ENCODE measurements at regions not wholly inside any gene's neighbourhood (a gene's known extent, or its start where the extent isn't known, plus 50 kb on each side); places are given as distances from the start of the nearest gene placed in this dataset.

DNA sequence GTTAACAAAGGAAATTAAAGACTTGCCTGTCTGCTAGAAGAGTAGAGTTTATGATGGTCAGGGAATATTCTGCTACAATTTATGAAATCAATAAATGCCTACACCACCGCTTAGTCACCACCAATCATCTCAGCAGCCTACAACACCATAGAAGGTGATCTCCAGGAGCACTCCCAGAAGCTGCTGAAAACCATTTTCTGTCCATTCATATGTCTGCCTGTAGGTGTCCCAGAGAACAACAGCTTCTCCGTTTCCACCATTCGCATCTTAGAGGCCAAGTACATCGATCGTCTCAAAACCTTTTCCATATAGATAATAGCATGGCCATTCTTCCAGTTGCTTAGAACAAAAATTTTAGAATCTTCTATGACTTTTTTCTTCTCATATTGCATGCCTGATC, 303.4 kb downstream of the KCNC2 start (continued):
- TF ChIP-seq ZNF30 (CRISPR knock-in tag; IDR thresholded peaks at IDR 0.05) (no peak), DPF2 (CRISPR knock-in tag; IDR thresholded peaks at IDR 0.05; ENCODE audit: borderline replicate concordance, low read depth) (no peak), KDM6A (CRISPR knock-in tag; IDR thresholded peaks at IDR 0.05; ENCODE audit: low read depth) (no peak), CCDC6 (CRISPR knock-in tag; IDR thresholded peaks at IDR 0.05) (no peak), ZNF251 (CRISPR knock-in tag; IDR thresholded peaks at IDR 0.05) (no peak)

DNA sequence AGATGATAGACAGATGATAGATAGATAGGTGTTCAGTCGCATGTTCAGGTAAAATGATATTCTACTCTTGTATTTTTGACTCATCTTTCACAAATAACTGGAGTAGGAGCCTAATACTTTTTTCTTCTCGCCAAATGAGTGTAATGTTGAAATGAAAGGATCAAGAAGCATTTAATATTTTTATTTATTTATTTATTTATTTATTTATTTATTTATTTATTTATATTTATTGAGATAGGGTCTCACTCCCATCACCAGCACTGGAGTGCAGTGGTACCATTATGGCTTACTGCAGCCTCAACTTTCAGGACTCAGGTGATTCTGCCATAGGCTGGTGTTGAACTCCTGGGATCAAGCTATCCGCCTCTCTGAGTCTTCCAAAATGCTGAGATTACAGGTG, 298.8 kb downstream of the KCNC2 start:
- no peak overlapping the region for H2AFZ ChIP-seq (ENCODE audit: low read length)
- no peaks in the 10 kb centered on the region for H3K4me1 ChIP-seq (ENCODE audit: insufficient read depth, low read length)
- ChIA-PET POLR2A (no interaction called here), CTCF (ENCODE audit: low intra/inter-chr PET ratio, low total read pairs) (no interaction called here)
- TF ChIP-seq ZBTB3 (CRISPR knock-in tag; IDR thresholded peaks at IDR 0.05; ENCODE audit: borderline replicate concordance, low read depth) (no peak), ZNF430 (CRISPR knock-in tag; IDR thresholded peaks at IDR 0.05) (no peak), PCBP2 (optimal IDR thresholded peaks at IDR 0.05; ENCODE audit: low read depth, low read length, poor library complexity, severe bottlenecking) (no peak), ZNF619 (CRISPR knock-in tag; IDR thresholded peaks at IDR 0.05) (no peak), GABPA (IDR thresholded peaks at IDR 0.05; ENCODE audit: low read depth, low read length) (no peak), GABPA (CRISPR knock-in tag; IDR thresholded peaks at IDR 0.05; ENCODE audit: low read depth) (no peak), ZNF451 (CRISPR knock-in tag; IDR thresholded peaks at IDR 0.05) (no peak), ZNF549 (CRISPR knock-in tag; IDR thresholded peaks at IDR 0.05) (no peak), PPARG (CRISPR knock-in tag; conservative IDR thresholded peaks at IDR 0.05) (no peak), CAMTA2 (CRISPR knock-in tag; IDR thresholded peaks at IDR 0.05; ENCODE audit: borderline replicate concordance) (no peak)
- TF ChIP-seq, protein P1, sequence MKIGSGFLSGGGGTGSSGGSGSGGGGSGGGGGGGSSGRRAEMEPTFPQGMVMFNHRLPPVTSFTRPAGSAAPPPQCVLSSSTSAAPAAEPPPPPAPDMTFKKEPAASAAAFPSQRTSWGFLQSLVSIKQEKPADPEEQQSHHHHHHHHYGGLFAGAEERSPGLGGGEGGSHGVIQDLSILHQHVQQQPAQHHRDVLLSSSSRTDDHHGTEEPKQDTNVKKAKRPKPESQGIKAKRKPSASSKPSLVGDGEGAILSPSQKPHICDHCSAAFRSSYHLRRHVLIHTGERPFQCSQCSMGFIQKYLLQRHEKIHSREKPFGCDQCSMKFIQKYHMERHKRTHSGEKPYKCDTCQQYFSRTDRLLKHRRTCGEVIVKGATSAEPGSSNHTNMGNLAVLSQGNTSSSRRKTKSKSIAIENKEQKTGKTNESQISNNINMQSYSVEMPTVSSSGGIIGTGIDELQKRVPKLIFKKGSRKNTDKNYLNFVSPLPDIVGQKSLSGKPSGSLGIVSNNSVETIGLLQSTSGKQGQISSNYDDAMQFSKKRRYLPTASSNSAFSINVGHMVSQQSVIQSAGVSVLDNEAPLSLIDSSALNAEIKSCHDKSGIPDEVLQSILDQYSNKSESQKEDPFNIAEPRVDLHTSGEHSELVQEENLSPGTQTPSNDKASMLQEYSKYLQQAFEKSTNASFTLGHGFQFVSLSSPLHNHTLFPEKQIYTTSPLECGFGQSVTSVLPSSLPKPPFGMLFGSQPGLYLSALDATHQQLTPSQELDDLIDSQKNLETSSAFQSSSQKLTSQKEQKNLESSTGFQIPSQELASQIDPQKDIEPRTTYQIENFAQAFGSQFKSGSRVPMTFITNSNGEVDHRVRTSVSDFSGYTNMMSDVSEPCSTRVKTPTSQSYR (CRISPR knock-in tag; IDR thresholded peaks at IDR 0.05; ENCODE audit: borderline replicate concordance) = no peak
- TF ChIP-seq, protein P2, sequence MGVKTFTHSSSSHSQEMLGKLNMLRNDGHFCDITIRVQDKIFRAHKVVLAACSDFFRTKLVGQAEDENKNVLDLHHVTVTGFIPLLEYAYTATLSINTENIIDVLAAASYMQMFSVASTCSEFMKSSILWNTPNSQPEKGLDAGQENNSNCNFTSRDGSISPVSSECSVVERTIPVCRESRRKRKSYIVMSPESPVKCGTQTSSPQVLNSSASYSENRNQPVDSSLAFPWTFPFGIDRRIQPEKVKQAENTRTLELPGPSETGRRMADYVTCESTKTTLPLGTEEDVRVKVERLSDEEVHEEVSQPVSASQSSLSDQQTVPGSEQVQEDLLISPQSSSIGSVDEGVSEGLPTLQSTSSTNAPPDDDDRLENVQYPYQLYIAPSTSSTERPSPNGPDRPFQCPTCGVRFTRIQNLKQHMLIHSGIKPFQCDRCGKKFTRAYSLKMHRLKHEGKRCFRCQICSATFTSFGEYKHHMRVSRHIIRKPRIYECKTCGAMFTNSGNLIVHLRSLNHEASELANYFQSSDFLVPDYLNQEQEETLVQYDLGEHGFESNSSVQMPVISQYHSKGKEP (CRISPR knock-in tag; IDR thresholded peaks at IDR 0.05) = no peak
- TF ChIP-seq, protein P3, sequence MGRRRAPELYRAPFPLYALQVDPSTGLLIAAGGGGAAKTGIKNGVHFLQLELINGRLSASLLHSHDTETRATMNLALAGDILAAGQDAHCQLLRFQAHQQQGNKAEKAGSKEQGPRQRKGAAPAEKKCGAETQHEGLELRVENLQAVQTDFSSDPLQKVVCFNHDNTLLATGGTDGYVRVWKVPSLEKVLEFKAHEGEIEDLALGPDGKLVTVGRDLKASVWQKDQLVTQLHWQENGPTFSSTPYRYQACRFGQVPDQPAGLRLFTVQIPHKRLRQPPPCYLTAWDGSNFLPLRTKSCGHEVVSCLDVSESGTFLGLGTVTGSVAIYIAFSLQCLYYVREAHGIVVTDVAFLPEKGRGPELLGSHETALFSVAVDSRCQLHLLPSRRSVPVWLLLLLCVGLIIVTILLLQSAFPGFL (CRISPR knock-in tag; IDR thresholded peaks at IDR 0.05) = no peak
- no peaks in the 10 kb centered on the region for H3K9me3 ChIP-seq (ENCODE audit: low read length)
- no peak overlapping the region for H3K4me3 ChIP-seq (replicated peaks in 1 of 3; ENCODE audit: insufficient read depth in 1 of 3, low read depth in 2 of 3, low read length in 3 of 3)
- H3K36me3 ChIP-seq (replicated peaks in 1 of 2; ENCODE audit: control insufficient read depth in 1 of 2, insufficient read depth in 2 of 2, low read length in 2 of 2) = no peaks in the 10 kb centered on the region
- DNase-seq (ENCODE audit: low spot score) (no peak), FAIRE-seq (no peak), ATAC-seq (no peak)
- no peaks in the 10 kb centered on the region for H3K27me3 ChIP-seq (ENCODE audit: control insufficient read depth in 1 of 2, insufficient read depth in 2 of 2, low read length in 2 of 2)
- no peak overlapping the region for H3K9ac ChIP-seq (ENCODE audit: insufficient read depth, low read depth, low read length)
- H3K27ac ChIP-seq (ENCODE audit: extremely low read length, insufficient read depth, low read length) = no peak overlapping the region
- no peaks in the 10 kb centered on the region for H3K79me2 ChIP-seq (ENCODE audit: insufficient read depth, low read length)
- H3K4me2 ChIP-seq (ENCODE audit: low read depth, low read length) = no peak overlapping the region
- H4K20me1 ChIP-seq (ENCODE audit: insufficient read depth, low read length) = no peaks in the 10 kb centered on the region
- intact Hi-C loops (cut with micrococcal nuclease; ENCODE audit: unreplicated experiment) (no loop called here), in situ Hi-C loops (cut with HindIII; ENCODE audit: extremely low pct_ligation_motif_present, low pct_unique_long_range_greater_than_20kb) (no loop called here)
- no TSS peak for BruUV-seq (replicated peaks)
- WGBS (ENCODE audit: low lambda C conversion rate) = 20% methylated on average over 3 of the region's 3 CpGs

Data from HepG2 (cell line).